ENCODE measurements at regions not wholly inside any gene's neighbourhood (a gene's known extent, or its start where the extent isn't known, plus 50 kb on each side); places are given as distances from the start of the nearest gene placed in this dataset.

GRCh38 chr4:89373394-89373793 lies 65.8 kb upstream of the GPRIN3 start:
- TF ChIP-seq CTCF (IDR thresholded peaks at IDR 0.05) (no peak), POLR2A (IDR thresholded peaks at IDR 0.05) (no peak)
